ENCODE measurements at regions not wholly inside any gene's neighbourhood (a gene's known extent, or its start where the extent isn't known, plus 50 kb on each side); places are given as distances from the start of the nearest gene placed in this dataset.

- TF ChIP-seq CTCF (IDR thresholded peaks at IDR 0.05) = no peak
Measured at GRCh38 chr18:2180586-2180985, 390.7 kb downstream of the METTL4 start (continued).

GRCh38 chr18:2183432-2183831, 387.9 kb downstream of the METTL4 start:
- Histone ChIP-seq H3K27me3 (ENCODE audit: insufficient read depth) (peaks cover 10% of the 10 kb centered on the region; the same call in 1 of the 2 replicates), H3K4me2 (no peak overlapping the region), H3K9ac (no peak overlapping the region), H3K9me2 (no peaks in the 10 kb centered on the region), H3K36me3 (replicated peaks in 1 of 2; ENCODE audit: control insufficient read depth in 1 of 2, insufficient read depth in 2 of 2, low read length in 1 of 2) (no peaks in the 10 kb centered on the region), H3K27ac (ENCODE audit: low read depth in 2 of 2, low read length in 1 of 2) (no peak overlapping the region), H4K20me1 (ENCODE audit: insufficient read depth) (no peaks in the 10 kb centered on the region), H3F3A (replicated peaks; ENCODE audit: insufficient read depth) (no peaks in the 10 kb centered on the region), H3K4me3 (ENCODE audit: low read depth in 2 of 2, low read length in 1 of 2) (no peak overlapping the region), H3K79me2 (ENCODE audit: insufficient read depth) (no peaks in the 10 kb centered on the region), H3K9me3 (no peaks in the 10 kb centered on the region), H2AFZ (ENCODE audit: low read depth) (no peak overlapping the region), H3K4me1 (ENCODE audit: control insufficient read depth in 1 of 2, insufficient read depth in 2 of 2, low read depth in 1 of 2, low read length in 1 of 2) (no peaks in the 10 kb centered on the region)
- 27% methylated on average over 5 of the region's 5 CpGs for WGBS (ENCODE audit: low lambda C conversion rate)
- ChIA-PET POLR2A (no interaction called here), CTCF (no interaction called here)
- TF ChIP-seq NRF1 (IDR thresholded peaks at IDR 0.05; ENCODE audit: low read depth, low read length) (no peak), MAX (IDR thresholded peaks at IDR 0.05; ENCODE audit: low read depth) (no peak), JUND (IDR thresholded peaks at IDR 0.05) (no peak), EZH2phosphoT487 (IDR thresholded peaks at IDR 0.05; ENCODE audit: borderline replicate concordance, low read depth) (no peak), TEAD4 (IDR thresholded peaks at IDR 0.05; ENCODE audit: borderline replicate concordance, insufficient read depth) (no peak), MEF2A (IDR thresholded peaks at IDR 0.05; ENCODE audit: borderline replicate concordance, low read depth) (no peak), TAF1 (IDR thresholded peaks at IDR 0.05; ENCODE audit: borderline replicate concordance, low read depth, low read length) (no peak), RCOR1 (IDR thresholded peaks at IDR 0.05; ENCODE audit: low read length) (no peak), USF1 (IDR thresholded peaks at IDR 0.05; ENCODE audit: borderline replicate concordance, low read depth) (no peak), ZBTB33 (IDR thresholded peaks at IDR 0.05; ENCODE audit: borderline replicate concordance, low read depth) (no peak), REST (IDR thresholded peaks at IDR 0.05; ENCODE audit: low read depth, low read length) (no peak), FOSL2 (IDR thresholded peaks at IDR 0.05; ENCODE audit: borderline replicate concordance, low read depth) (no peak), SMC3 (IDR thresholded peaks at IDR 0.05; ENCODE audit: low read depth, low read length) (no peak), FOXM1 (IDR thresholded peaks at IDR 0.05; ENCODE audit: low read depth) (no peak)
- DNase-seq = no peak

All from SK-N-SH (cell line).